ENCODE measurements at regions not wholly inside any gene's neighbourhood (a gene's known extent, or its start where the extent isn't known, plus 50 kb on each side); places are given as distances from the start of the nearest gene placed in this dataset.

- DNase-seq (ENCODE audit: low spot score): no peak
- in situ Hi-C loops (cut with MboI; ENCODE audit: low sequenced_read_pairs, unreplicated experiment): no loop called here
- TF ChIP-seq, protein P1, sequence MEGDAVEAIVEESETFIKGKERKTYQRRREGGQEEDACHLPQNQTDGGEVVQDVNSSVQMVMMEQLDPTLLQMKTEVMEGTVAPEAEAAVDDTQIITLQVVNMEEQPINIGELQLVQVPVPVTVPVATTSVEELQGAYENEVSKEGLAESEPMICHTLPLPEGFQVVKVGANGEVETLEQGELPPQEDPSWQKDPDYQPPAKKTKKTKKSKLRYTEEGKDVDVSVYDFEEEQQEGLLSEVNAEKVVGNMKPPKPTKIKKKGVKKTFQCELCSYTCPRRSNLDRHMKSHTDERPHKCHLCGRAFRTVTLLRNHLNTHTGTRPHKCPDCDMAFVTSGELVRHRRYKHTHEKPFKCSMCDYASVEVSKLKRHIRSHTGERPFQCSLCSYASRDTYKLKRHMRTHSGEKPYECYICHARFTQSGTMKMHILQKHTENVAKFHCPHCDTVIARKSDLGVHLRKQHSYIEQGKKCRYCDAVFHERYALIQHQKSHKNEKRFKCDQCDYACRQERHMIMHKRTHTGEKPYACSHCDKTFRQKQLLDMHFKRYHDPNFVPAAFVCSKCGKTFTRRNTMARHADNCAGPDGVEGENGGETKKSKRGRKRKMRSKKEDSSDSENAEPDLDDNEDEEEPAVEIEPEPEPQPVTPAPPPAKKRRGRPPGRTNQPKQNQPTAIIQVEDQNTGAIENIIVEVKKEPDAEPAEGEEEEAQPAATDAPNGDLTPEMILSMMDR (IDR thresholded peaks at IDR 0.05; ENCODE audit: borderline replicate concordance, control extremely low read depth, extremely low read depth, insufficient read depth, missing control alignments): no peak
Observed at GRCh38 chr2:236767941-236768340, 198.3 kb downstream of the ACKR3 start.

DNA sequence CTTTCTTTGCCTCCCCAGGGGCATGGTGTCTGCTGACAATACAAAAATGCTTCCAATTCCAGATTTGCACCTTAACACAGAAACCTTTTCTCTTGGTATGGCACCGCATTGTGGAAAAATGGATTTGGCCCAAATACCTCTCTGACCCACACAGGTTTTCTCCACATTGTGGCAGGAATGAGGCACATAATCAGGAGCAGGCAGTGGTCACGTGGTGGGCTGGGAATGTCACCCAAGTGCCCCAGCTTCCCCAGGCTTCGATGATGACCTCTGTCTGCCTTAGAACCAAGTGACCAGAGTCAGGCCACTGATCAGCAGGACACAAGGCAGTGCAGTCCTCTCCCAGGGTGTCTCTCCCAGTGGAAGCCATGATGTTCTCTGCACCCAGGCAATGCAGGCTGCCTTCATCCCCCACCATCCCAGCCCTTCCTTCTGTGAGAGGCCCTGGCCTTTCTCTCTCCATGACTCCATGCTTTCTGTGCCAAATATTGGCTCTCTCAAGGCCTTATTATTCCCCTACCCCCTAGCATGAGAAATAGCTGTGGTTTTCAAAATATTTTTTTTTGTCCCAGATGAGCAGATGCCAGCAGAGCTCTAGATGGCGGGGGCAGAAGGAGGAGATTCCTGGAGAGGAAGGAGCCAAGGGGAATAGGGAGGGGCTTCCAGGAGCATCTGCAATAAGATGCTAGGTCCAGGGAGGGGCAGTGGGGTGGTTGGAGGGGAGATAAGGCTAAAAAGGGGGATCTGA lies 198.9 kb downstream of the ACKR3 start:
- TF ChIP-seq, protein P1 (IDR thresholded peaks at IDR 0.05; ENCODE audit: borderline replicate concordance, control extremely low read depth, extremely low read depth, insufficient read depth, missing control alignments): no peak
- in situ Hi-C loops (cut with MboI; ENCODE audit: low sequenced_read_pairs, unreplicated experiment): no loop called here
- DNase-seq (ENCODE audit: low spot score): no peak

- DNase-seq (ENCODE audit: low spot score): no peak
- TF ChIP-seq, protein P1 (IDR thresholded peaks at IDR 0.05; ENCODE audit: borderline replicate concordance, control extremely low read depth, extremely low read depth, insufficient read depth, missing control alignments): no peak
- in situ Hi-C loops (cut with MboI; ENCODE audit: low sequenced_read_pairs, unreplicated experiment): no loop called here
Observed at GRCh38 chr2:236769981-236770671, 200.5 kb downstream of the ACKR3 start.

DNA sequence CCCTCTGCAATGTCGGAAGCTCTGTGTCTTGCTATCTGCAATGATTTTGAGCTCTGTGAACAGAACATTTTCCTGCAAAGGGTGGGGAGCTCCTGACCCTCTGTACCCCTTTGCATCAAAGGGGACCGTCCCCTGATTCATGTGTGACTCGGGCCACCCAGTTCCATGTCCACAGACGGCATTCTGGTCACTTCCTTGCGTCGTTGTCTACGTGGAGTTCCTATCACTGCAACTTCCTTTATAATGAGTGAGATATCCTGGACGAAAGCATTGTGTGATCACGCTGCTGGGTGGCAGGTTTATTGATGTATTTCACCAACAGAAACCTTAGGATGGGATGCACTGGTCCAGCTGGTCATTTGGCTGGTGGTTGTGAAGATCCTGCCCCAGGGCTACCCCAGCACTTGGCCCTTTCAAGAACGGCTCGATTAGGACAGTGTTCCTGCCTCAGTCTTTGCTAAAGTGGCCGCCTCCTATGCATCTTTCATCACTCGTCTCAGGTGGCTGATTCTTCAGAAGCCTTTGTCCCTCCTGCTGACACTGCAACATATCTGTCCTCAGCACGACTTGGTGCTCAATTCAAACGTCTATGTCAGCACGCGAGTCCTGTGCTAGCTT lies 202.7 kb downstream of the ACKR3 start:
- TF ChIP-seq, protein P1 (IDR thresholded peaks at IDR 0.05; ENCODE audit: borderline replicate concordance, control extremely low read depth, extremely low read depth, insufficient read depth, missing control alignments): no peak
- DNase-seq (ENCODE audit: low spot score): no peak
- in situ Hi-C loops (cut with MboI; ENCODE audit: low sequenced_read_pairs, unreplicated experiment): no loop called here

GRCh38 chr2:236773206-236773605 lies 203.6 kb downstream of the ACKR3 start:
- in situ Hi-C loops (cut with MboI; ENCODE audit: low sequenced_read_pairs, unreplicated experiment): no loop called here
- no peak for DNase-seq (ENCODE audit: low spot score)
- TF ChIP-seq, protein P1 (IDR thresholded peaks at IDR 0.05; ENCODE audit: borderline replicate concordance, control extremely low read depth, extremely low read depth, insufficient read depth, missing control alignments): no peak

DNA sequence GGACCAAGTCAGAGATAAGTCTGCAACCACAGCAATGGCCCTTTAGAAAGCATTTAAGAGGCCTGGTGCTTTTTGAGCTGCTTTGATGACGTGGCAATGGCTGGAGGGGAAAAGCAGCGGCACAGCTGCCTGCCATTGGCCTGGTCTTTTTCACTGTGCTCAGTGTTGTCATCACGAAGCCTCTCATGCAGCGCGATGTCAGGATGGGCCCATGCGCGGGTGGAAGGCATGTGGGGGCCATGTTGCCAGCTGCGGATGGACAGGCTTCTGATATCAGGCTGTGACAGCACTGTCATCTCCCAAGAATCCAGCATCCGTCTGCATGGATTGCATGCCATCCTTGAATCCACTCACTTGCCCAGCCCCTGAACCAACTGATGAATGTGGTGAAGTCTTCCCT lies 204.5 kb downstream of the ACKR3 start:
- in situ Hi-C loops (cut with MboI; ENCODE audit: low sequenced_read_pairs, unreplicated experiment): no loop called here
- TF ChIP-seq, protein P1 (IDR thresholded peaks at IDR 0.05; ENCODE audit: borderline replicate concordance, control extremely low read depth, extremely low read depth, insufficient read depth, missing control alignments): no peak
- DNase-seq (ENCODE audit: low spot score): no peak

Data from GM13976 (cell line).